ENCODE measurements at regions not wholly inside any gene's neighbourhood (a gene's known extent, or its start where the extent isn't known, plus 50 kb on each side); places are given as distances from the start of the nearest gene placed in this dataset.

GRCh38 chr13:73808318-73808717, 325.9 kb downstream of the KLF12 start:
- no peak for TF ChIP-seq CTCF (IDR thresholded peaks at IDR 0.05; ENCODE audit: poor library complexity, severe bottlenecking)
- TF ChIP-seq EZH2 (IDR thresholded peaks at IDR 0.05; ENCODE audit: borderline replicate concordance, insufficient read depth, low read length, poor library complexity, severe bottlenecking): no peak
- no peak for TF ChIP-seq MXI1 (conservative IDR thresholded peaks at IDR 0.05; ENCODE audit: poor library complexity, severe bottlenecking)
- TF ChIP-seq EP300 (conservative IDR thresholded peaks at IDR 0.05; ENCODE audit: poor library complexity, severe bottlenecking): no peak
- TF ChIP-seq POLR2AphosphoS5 (IDR thresholded peaks at IDR 0.05): no peak
- no peak for TF ChIP-seq REST (IDR thresholded peaks at IDR 0.05; ENCODE audit: borderline replicate concordance)
- TF ChIP-seq RAD21 (conservative IDR thresholded peaks at IDR 0.05): no peak
- TF ChIP-seq TAF1 (IDR thresholded peaks at IDR 0.05; ENCODE audit: low read depth): no peak

All from neural cell (in vitro differentiated cells).